NCI-H524 (cell line): ENCODE measurements at regions not wholly inside any gene's neighbourhood (a gene's known extent, or its start where the extent isn't known, plus 50 kb on each side); places are given as distances from the start of the nearest gene placed in this dataset.

Experiments
- DNase-seq, 2 experiments: peaks; one replicate each; lab custom pipeline; 2025; lab: John Stamatoyannopoulos, UW

DNA sequence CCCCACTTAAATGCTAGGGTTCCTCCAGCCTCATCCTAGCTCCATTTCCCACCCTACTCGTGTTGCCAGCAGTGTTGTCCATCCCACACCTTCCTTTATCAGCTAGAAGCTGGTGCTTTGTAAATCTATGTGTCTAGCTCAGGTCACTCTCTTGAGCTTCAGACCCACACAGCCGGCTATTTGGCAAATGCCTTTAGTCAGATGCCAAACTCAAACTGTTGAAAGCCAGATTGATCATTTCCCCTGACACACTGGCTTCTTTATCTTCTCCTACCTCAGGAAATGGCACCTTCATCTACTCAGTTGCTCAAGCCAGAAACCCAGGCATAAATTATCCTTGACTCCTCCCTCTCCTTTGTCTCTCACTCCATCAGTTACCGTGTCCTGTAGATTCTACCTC is 61.5 kb upstream of the TPM1 start:
- DNase-seq, result no peak

DNA sequence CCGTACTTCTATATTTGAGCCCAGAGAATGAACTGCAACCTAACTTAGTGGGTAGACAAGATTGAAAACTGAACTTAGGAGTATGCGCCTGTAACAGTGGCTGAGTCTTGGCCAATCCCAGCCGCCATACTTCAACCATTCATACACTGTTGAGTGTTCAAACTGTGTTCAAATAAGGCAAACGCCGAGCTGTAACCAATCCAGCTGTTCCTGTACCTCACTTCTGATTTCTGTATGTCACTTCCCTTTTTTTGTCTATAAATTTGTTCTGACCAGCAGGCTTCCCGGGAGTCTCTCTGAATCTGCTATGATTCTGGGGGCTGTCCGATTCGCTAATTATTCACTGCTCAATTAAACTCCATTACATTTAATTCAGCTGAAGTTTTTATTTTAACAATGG is 58.6 kb upstream of the TPM1 start:
- DNase-seq, result no peak

- no peak for DNase-seq
Measured at GRCh38 chr15:62985768-62986167, 56.8 kb upstream of the TPM1 start.

- DNase-seq, result no peak
Measured at GRCh38 chr15:62986948-62987347, 55.6 kb upstream of the TPM1 start.

- DNase-seq, result no peak
Measured at GRCh38 chr15:62988701-62989100, 53.8 kb upstream of the TPM1 start.

- no peak for DNase-seq
Measured at GRCh38 chr15:62989366-62990055, 53.0 kb upstream of the TPM1 start.

DNA sequence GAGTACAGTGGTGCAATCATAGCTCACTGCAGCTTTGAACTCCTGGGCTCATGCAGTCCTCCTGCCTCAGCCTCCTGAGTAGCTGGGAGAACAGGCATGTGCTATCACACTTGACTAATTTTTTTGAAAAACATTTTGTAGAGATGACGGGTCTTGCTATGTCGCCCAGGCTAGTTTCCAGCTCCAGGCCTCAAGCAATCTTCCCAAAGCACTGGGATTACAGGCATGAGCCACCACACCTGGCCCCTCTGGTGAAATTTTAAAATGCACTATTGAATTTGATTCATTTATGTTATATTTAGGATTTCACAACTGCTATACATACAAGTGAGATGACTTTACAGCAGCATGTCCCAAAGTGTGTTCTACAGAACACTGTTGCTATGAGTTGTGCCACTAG is 50.8 kb upstream of the TPM1 start:
- DNase-seq, result no peak

- no peak for DNase-seq
Measured at GRCh38 chr15:62992302-62992701, 50.2 kb upstream of the TPM1 start.
